Colonic mucosa (tissue), 4 donors: ENCODE measurements at regions not wholly inside any gene's neighbourhood (a gene's known extent, or its start where the extent isn't known, plus 50 kb on each side); places are given as distances from the start of the nearest gene placed in this dataset.

Experiments
- DNase-seq: peaks from one replicate; pipeline ENCODE4 v3.0.0-alpha.2; 2020
- H3K27ac ChIP-seq: fragments of 200-600 bp; one replicate; pipeline ENCODE4 v1.8.0; 2021
- H3K27me3 ChIP-seq: fragments of 200-600 bp; one replicate; pipeline ENCODE4 v1.8.0; 2021
- H3K36me3 ChIP-seq: fragments of 200-600 bp; one replicate; pipeline ENCODE4 v1.8.0; 2021
- H3K4me1 ChIP-seq: fragments of 200-600 bp; one replicate; pipeline ENCODE4 v1.8.0; 2021; ENCODE audit warnings: mild to moderate bottlenecking
- H3K4me3 ChIP-seq: fragments of 200-600 bp; one replicate; pipeline ENCODE4 v1.8.0; 2021
- H3K9ac ChIP-seq, 2 donors: one replicate each; pipeline ENCODE4 v1.7.0; 2013; ENCODE audit warnings: control low read depth in 2 of 2, low read depth in 2 of 2, low read length in 2 of 2
- H3K9me3 ChIP-seq: fragments of 200-600 bp; one replicate; pipeline ENCODE4 v1.8.0; 2021
- intact Hi-C: fragments of 100-400 bp; cut with DNase I; formaldehyde crosslinking; loops from one replicate; pipeline ENCODE4 v1.14.1; 2022
- TF ChIP-seq, protein P1 (sequence below): fragments of 200-600 bp; IDR thresholded peaks from one replicate; pipeline ENCODE4 v1.8.0; 2022; ENCODE audit warnings: antibody characterized with exemption, mild to moderate bottlenecking
- donor health status: healthy.
- donor health status: DM: no; HTN: no; CAD: no.
- donor health status: DM: no; HTN: no; CAD: no.

- no peaks in the 10 kb centered on the region for H3K27me3 ChIP-seq
- H3K9ac ChIP-seq, result no peak overlapping the region
- H3K27ac ChIP-seq, result no peak overlapping the region
- H3K4me3 ChIP-seq, result no peak overlapping the region
- no peaks in the 10 kb centered on the region for H3K9me3 ChIP-seq
- intact Hi-C loops, result no loop called here
- H3K36me3 ChIP-seq, result no peaks in the 10 kb centered on the region
- no peaks in the 10 kb centered on the region for H3K4me1 ChIP-seq
- DNase-seq, result no peak
- TF ChIP-seq, protein P1, sequence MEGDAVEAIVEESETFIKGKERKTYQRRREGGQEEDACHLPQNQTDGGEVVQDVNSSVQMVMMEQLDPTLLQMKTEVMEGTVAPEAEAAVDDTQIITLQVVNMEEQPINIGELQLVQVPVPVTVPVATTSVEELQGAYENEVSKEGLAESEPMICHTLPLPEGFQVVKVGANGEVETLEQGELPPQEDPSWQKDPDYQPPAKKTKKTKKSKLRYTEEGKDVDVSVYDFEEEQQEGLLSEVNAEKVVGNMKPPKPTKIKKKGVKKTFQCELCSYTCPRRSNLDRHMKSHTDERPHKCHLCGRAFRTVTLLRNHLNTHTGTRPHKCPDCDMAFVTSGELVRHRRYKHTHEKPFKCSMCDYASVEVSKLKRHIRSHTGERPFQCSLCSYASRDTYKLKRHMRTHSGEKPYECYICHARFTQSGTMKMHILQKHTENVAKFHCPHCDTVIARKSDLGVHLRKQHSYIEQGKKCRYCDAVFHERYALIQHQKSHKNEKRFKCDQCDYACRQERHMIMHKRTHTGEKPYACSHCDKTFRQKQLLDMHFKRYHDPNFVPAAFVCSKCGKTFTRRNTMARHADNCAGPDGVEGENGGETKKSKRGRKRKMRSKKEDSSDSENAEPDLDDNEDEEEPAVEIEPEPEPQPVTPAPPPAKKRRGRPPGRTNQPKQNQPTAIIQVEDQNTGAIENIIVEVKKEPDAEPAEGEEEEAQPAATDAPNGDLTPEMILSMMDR, result no peak
Observed at GRCh38 chr2:193523662-193524061, 1328.9 kb upstream of the TMEFF2 start.

- Histone ChIP-seq H3K9me3 (no peaks in the 10 kb centered on the region), H3K36me3 (no peaks in the 10 kb centered on the region), H3K27ac (no peak overlapping the region), H3K4me1 (no peaks in the 10 kb centered on the region), H3K4me3 (no peak overlapping the region), H3K27me3 (no peaks in the 10 kb centered on the region), H3K9ac (no peak overlapping the region)
- intact Hi-C loops, result no loop called here
- DNase-seq, result no peak
- TF ChIP-seq, protein P1, result no peak
Observed at GRCh38 chr2:193521523-193521922, 1326.8 kb upstream of the TMEFF2 start.

DNA sequence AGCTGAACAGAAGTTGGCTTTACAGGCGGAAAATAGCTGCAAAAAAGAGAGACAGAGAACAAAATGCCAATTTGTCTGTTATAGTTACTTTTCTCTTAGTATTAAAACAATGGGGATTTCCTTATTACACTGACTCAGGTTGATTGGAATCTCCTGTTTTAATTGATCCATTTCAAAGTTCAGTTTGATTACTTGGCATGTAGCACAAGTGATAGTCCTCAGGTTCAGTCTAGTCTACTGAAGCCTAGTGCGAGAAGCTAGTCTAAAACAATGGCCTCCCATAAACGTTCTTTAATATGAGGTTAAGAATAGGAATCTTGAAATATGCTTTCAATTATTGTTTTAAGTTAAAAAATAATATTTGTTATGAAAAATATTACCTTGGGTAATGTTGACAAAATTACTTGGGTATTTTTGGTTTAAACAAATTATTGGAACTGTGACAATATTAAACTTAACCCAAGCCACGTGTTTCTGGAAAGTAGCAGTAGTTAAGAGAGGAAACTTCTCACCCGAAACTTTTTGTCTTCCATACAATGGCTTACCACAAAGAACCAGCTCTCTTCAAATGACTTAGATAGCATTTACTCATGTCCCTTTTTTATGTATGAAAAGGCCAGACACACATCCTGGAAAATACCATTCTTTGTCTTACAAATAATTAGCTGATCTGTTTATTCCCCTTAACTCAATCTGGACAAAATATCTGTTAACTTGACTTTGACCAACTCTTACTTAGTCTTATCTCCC, 1326.2 kb upstream of the TMEFF2 start:
- H3K4me3 ChIP-seq, result no peak overlapping the region
- no peaks in the 10 kb centered on the region for H3K9me3 ChIP-seq
- intact Hi-C loops, result no loop called here
- H3K4me1 ChIP-seq, result no peaks in the 10 kb centered on the region
- H3K36me3 ChIP-seq, result no peaks in the 10 kb centered on the region
- DNase-seq, result no peak
- no peaks in the 10 kb centered on the region for H3K27me3 ChIP-seq
- TF ChIP-seq, protein P1, result no peak
- H3K27ac ChIP-seq, result no peak overlapping the region
- H3K9ac ChIP-seq, result no peak overlapping the region

- no peaks in the 10 kb centered on the region for H3K36me3 ChIP-seq
- H3K9me3 ChIP-seq, result no peaks in the 10 kb centered on the region
- no peaks in the 10 kb centered on the region for H3K4me1 ChIP-seq
- DNase-seq, result no peak
- H3K9ac ChIP-seq, result no peak overlapping the region
- no peak overlapping the region for H3K4me3 ChIP-seq
- H3K27ac ChIP-seq, result no peak overlapping the region
- no peaks in the 10 kb centered on the region for H3K27me3 ChIP-seq
- intact Hi-C loops, result no loop called here
- TF ChIP-seq, protein P1, result no peak
Observed at GRCh38 chr2:193518041-193518817, 1323.5 kb upstream of the TMEFF2 start.

GRCh38 chr2:193517615-193518014, 1322.9 kb upstream of the TMEFF2 start:
- H3K27ac ChIP-seq, result no peak overlapping the region
- H3K4me1 ChIP-seq, result no peaks in the 10 kb centered on the region
- DNase-seq, result no peak
- H3K36me3 ChIP-seq, result no peaks in the 10 kb centered on the region
- H3K9ac ChIP-seq, result no peak overlapping the region
- no peak overlapping the region for H3K4me3 ChIP-seq
- no peaks in the 10 kb centered on the region for H3K27me3 ChIP-seq
- intact Hi-C loops, result no loop called here
- H3K9me3 ChIP-seq, result no peaks in the 10 kb centered on the region
- TF ChIP-seq, protein P1, result no peak
